Left cardiac atrium (tissue), 4 donors: ENCODE measurements at regions not wholly inside any gene's neighbourhood (a gene's known extent, or its start where the extent isn't known, plus 50 kb on each side); places are given as distances from the start of the nearest gene placed in this dataset.

Experiments used
- ATAC-seq, 2 donors: fragments of 200-7000 bp; cut with Tn5 transposase; one replicate each; pipeline ENCODE4 v1.9.1; 2020; ENCODE audit warnings: mild to moderate bottlenecking in 2 of 2, moderate library complexity in 2 of 2
- DNase-seq: peaks from one replicate; pipeline ENCODE4 v3.0.0-alpha.2; 2020
- intact Hi-C, 2 donors: fragments of 100-400 bp; cut with DNase I; formaldehyde crosslinking; loops; one replicate each; pipeline versions ENCODE4 v1.14.1 to v1.15.1; 2022 to 2023
- donor health status: DM: no; HTN: yes; CAD: no.
- donor health status: DM: no; HTN: yes; CAD: no; lungs with severe emphysema.
- donor health status: DM: yes; HTN: yes; CAD: no.
- donor health status: Dilated cardiomyopathy.

GRCh38 chr4:143046454-143046853 lies 138.3 kb upstream of the USP38 start:
- ATAC-seq (peak; percentile 44 to 63), DNase-seq (no peak)
- intact Hi-C loops, result no loop called here

GRCh38 chr4:143046906-143047305 lies 137.8 kb upstream of the USP38 start:
- no peak for DNase-seq
- intact Hi-C loops, result no loop called here
- ATAC-seq, result peak in 1 of 2 donors; percentile 11

DNA sequence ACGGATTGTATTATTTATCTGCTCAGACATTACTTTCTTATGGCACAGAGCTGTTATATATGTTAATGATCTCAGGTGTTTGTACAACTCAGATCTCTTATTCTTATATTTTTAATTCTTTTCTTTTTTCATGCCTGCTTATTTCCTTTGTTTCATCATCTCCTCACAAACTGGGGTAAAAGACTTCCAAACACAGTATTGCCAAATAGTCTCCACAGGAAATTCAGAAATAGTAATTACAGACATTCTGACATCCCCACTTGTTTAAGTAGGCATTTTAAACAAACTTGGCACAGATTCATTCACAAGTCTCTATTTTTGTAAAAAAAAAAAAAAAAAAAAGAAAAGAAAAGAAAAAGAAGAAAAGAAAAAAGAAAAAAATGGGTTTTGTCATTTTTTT lies 129.7 kb upstream of the USP38 start:
- ATAC-seq, result no peak
- intact Hi-C loops, result no loop called here

DNA sequence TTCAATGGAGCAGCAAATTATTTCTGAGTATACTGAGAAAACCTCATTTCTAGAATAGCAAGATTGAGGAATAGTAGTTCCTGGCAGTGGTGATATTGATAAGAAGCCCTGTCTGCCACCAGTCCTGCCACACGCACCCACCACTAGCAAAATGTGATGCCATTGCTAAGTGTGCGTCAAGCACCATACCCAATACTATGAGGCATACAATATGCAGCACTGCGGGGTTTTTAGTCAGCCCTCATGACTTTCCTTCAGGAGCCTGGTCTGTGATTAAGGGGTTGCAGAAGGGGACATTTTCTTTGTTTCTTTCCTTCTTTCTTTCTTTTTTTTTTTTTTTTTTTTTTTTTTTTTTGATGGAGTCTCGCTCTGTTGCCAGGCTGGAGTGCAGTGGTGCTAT lies 128.7 kb upstream of the USP38 start:
- ATAC-seq (no peak), DNase-seq (no peak)
- intact Hi-C loops, result no loop called here

More for the DNA sequence above, 129.7 kb upstream of the USP38 start:
- DNase-seq, result no peak

GRCh38 chr4:143071351-143071750 lies 113.4 kb upstream of the USP38 start:
- intact Hi-C loops, result no loop called here
- no peak for ATAC-seq

DNA sequence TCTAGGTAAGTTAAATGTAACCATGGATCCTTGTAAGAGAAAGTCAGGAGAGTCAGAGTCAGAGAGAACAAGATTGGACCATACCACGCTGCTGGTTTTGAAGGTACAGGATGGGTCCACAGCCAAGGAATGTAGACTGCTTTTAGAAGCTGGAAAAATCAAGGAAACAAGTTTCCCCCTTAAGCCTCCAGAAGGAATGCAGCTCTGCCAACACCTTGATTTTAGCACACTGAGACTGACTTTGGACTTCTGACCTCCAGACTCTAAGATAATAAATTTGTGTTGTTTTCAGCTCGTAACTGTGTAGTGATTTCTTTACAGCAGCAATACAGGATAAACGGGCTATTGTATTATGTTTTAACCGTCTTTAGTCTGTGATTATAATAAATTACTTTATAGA lies 108.0 kb upstream of the USP38 start:
- intact Hi-C loops, result no loop called here
- ATAC-seq, result no peak
- no peak for DNase-seq

More at GRCh38 chr4:143071351-143071750, 113.4 kb upstream of the USP38 start:
- no peak for DNase-seq

- intact Hi-C loops, result no loop called here
- ATAC-seq, result peak in 1 of 2 donors; percentile 65
- DNase-seq, result no peak
Observed at GRCh38 chr4:143082701-143083100, 102.0 kb upstream of the USP38 start.

GRCh38 chr4:143083756-143084472 lies 100.8 kb upstream of the USP38 start:
- intact Hi-C loops, result no loop called here
- peak in 1 of 2 donors; percentile 47 for ATAC-seq
- DNase-seq, result no peak

DNA sequence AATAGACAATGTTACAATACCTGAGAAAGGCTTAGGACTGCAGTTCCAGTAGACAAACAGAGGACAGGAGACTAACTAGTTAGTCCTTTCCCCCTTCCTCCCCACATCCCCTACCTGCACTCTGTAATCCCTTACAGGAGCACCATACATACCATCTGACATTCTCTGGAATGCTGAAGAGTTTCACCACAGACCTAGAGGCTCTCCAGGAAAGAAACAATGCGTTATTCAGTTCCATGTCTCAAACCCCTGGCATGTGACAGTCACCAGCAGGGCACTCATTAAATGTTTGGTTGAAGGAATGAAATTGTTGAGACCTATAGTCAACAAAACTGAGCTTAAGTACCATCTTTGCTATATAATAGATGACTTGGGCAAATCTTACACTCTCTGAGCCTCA lies 100.2 kb upstream of the USP38 start:
- intact Hi-C loops, result no loop called here
- ATAC-seq, result no peak

DNA sequence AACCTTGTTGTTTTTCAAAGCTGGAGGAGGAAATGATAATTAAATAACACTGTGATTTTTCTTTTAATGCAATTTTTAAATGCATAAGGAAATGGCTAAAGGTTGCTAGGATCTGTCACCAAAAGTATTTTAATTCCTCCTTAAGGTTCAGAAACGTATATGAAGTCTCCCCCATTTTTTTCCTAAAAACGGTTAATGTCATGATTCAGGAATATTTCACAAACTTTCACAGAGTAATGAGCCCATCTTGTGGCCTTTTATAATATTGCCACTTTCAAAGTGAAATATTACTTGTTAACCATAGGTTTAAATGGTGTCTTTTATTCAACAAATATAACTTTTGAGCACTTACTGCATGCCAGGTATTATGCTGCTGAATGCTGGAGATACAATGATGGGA lies 99.5 kb upstream of the USP38 start:
- intact Hi-C loops, result no loop called here
- ATAC-seq, result no peak
- DNase-seq, result no peak

More for the DNA sequence above, 100.2 kb upstream of the USP38 start:
- DNase-seq, result no peak

DNA sequence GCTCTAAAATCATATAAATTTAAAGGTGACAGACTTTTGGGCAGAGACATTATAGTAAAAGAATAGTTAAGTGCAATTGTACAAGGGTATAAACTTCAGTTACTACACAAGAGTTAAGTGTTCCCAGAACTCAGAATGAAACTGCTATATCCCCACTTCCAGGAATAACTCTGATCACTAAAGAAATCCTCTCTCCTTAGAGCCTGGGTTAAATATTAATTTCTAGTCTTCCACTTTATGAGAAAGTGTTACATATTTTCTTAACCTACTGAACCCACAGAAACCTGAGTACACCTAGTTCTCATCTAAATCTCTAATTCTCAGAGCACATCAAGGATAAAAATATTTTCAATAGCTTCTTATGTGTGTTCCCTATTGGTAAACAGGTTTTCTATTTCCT lies 99.1 kb upstream of the USP38 start:
- intact Hi-C loops, result no loop called here
- DNase-seq (no peak), ATAC-seq (no peak)

DNA sequence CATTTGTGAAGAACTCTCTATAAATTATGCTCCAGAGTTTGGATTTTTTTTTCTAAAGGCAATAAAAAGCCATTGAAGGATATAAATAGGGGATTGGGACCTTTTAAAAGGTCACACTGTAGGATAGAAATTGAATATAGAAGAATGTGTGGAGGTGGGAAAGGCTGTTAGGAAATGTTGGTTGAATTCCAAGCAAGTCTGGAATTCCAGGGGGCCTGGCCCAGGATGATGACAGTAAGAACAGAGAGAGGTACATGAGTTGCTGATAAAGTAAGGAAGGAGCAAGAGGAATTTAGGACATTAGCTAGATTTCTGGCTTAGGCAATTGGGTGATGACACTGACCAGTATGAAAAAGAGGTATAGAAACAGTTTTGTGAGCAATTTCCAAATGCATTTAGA lies 95.4 kb upstream of the USP38 start:
- ATAC-seq, result no peak
- no peak for DNase-seq
- intact Hi-C loops, result no loop called here

DNA sequence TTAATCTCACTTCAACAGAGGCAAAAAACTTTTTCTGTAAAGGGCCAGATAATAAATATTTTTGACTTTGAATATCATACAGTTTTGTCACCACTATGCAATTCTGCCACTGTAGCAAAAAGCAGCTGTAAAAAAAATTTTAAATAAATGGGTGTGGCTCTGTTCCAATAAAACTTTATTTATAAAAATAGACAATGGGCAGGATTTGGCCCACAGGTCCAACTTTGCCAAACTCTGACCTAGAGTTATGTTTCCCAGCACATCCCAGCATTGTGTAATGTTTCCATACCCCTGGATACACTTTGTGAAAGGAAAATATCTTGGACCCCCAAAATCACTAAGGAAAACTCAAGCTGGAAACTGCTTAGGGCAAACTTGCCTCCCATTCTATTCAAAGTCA lies 94.9 kb upstream of the USP38 start:
- no peak for DNase-seq
- intact Hi-C loops, result no loop called here
- ATAC-seq, result no peak

GRCh38 chr4:143091862-143092261 lies 92.9 kb upstream of the USP38 start:
- no peak for ATAC-seq
- DNase-seq, result no peak
- intact Hi-C loops, result no loop called here

DNA sequence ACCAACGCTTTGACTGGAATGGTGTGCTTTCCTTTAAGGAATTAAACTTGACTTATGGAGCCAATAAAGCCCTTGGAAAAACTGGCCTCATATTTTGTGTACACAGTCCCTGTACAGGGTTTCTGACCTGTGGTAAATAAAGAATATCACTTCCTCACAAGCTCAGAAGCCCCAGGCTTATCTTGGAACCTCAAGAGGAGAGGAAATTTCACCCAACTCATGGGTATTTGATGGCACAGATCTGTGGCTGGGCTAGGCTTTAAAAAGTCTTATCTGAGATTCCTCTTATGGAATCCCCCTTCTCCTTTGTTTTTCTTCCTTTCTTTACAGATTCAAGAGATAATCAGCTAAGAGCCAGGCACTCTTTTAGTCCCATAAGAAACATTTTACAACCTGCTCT lies 89.3 kb upstream of the USP38 start:
- DNase-seq (no peak), ATAC-seq (no peak)
- intact Hi-C loops, result no loop called here

GRCh38 chr4:143097751-143098150 lies 87.0 kb upstream of the USP38 start:
- DNase-seq (no peak), ATAC-seq (no peak)
- intact Hi-C loops, result no loop called here

DNA sequence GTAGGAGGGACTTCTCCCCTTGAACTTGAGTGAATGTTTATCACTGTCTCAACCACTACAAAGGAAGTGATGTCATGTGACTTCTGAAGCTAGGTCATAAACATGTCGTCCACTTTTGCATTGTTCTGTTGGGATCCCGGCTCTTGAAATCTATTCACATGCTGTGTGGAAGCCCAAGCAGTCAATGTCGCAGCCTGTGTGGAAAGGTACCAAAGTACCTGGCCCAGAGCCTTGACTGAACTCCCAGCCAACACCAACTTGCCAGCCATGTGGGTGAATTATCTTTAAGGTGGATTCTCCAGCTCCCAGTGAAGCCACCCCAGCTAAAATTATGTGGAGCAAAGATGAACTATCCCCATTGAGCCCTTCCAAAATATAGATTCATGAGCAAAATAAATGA lies 85.0 kb upstream of the USP38 start:
- DNase-seq (no peak), ATAC-seq (no peak)
- intact Hi-C loops, result no loop called here

GRCh38 chr4:143109376-143109775 lies 75.3 kb upstream of the USP38 start:
- ATAC-seq, result no peak
- DNase-seq, result no peak
- intact Hi-C loops, result no loop called here

DNA sequence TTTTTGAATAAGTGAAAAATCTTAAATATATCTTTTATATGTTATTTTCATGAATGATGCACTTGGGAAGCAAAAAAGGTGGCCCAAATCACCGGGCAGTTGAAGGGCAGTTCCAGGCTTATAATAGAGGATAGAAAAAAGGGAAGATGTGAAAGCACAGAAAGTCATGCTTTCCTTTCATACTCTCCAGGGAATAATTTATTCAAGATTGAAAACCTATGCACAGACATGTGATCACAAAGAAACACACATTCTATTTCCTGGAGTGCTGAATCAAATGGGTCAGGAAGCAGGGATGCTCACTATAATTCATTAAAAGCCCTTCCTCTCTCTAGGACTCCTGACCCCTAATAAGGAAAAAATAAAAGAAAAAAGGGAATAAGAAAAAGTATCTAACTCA lies 66.1 kb upstream of the USP38 start:
- DNase-seq (no peak), ATAC-seq (no peak)
- intact Hi-C loops, result no loop called here

DNA sequence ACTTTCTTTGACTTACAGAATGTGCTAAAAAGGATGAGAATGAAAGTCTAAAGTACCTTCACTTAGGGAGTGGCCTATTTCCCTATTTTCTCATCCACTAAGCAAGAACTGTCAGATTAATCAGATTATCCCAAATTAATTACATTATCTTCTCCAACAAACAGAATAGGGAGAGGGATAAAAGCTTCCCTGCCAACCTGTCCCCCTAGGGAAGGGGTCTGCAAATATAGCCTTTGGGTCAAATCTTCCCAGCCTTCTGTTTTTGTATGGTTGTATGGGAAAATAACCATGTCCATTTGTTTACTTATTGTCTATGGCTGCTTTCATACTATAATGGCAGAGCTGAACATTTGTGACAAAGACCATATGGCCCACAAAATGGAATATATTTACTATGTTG lies 57.1 kb upstream of the USP38 start:
- ATAC-seq (no peak), DNase-seq (no peak)
- intact Hi-C loops, result no loop called here

DNA sequence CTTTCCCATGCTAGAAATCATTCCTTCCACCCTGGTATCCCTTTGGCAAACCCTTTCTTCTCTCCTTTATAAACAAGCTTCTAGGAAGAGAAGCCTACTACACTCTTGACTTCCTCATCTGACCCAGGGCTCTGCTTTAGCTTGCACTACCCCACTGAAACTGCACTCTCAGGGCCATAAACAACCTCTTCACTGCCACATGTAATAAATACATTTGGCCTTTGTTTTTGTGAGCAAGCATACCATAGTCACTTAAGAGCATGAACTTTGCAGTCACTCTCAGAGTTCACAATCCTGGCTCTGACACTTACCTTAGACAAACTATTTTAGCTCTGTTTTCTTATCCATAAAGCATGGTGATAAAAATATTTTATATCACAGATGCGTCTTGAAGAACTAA lies 50.7 kb upstream of the USP38 start:
- no peak for ATAC-seq

More for the DNA sequence above, 50.7 kb upstream of the USP38 start:
- intact Hi-C loops, result no loop called here
- no peak for DNase-seq
